ENCODE measurements at regions not wholly inside any gene's neighbourhood (a gene's known extent, or its start where the extent isn't known, plus 50 kb on each side); places are given as distances from the start of the nearest gene placed in this dataset.

GRCh38 chr11:32168924-32169323, 78.0 kb downstream of the RCN1 start:
- no peak for DNase-seq
- Histone ChIP-seq H3K4me3 (no peak overlapping the region), H3K36me3 (no peaks in the 10 kb centered on the region), H3K27ac (no peak overlapping the region), H3K4me1 (peaks cover 5 to 15% of the 10 kb centered on the region in 2 donors), H3K9me3 (no peaks in the 10 kb centered on the region), H3K27me3 (no peaks in the 10 kb centered on the region)
- no peak for TF ChIP-seq POLR2A (IDR thresholded peaks at IDR 0.05)
- TF ChIP-seq, protein P1, sequence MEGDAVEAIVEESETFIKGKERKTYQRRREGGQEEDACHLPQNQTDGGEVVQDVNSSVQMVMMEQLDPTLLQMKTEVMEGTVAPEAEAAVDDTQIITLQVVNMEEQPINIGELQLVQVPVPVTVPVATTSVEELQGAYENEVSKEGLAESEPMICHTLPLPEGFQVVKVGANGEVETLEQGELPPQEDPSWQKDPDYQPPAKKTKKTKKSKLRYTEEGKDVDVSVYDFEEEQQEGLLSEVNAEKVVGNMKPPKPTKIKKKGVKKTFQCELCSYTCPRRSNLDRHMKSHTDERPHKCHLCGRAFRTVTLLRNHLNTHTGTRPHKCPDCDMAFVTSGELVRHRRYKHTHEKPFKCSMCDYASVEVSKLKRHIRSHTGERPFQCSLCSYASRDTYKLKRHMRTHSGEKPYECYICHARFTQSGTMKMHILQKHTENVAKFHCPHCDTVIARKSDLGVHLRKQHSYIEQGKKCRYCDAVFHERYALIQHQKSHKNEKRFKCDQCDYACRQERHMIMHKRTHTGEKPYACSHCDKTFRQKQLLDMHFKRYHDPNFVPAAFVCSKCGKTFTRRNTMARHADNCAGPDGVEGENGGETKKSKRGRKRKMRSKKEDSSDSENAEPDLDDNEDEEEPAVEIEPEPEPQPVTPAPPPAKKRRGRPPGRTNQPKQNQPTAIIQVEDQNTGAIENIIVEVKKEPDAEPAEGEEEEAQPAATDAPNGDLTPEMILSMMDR (IDR thresholded peaks at IDR 0.05 in 4 of 5, conservative IDR thresholded peaks at IDR 0.05 in 1 of 5): no peak
- no peak for ATAC-seq
- in situ Hi-C loops (cut with MboI; ENCODE audit: low sequenced_read_pairs in 4 of 4) (no loop called here), intact Hi-C loops (cut with DNase I; ENCODE audit: low total_unique reads) (no loop called here)

DNA sequence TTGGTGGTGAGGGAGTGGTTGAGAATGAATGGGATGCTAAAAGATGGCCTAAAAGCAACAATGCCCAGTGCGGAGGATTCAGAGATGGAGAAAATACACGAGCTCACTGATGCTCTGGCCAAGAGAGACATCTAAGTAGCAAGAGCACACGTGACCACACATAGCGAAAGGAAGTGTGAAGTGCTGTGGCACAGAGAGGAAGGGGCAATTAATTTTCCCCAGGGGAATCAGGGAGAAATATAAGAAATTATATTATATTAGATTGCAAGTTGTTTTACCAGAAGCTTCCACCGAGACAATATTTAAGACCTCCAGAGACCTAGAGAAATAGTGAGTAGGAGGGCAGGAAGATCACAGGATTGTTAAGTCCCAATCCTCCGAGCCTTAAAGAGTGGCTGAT, 80.6 kb downstream of the RCN1 start:
- in situ Hi-C loops (cut with MboI; ENCODE audit: low sequenced_read_pairs in 4 of 4): loop anchor here (5.0 kb wide), 2 partner anchors 114 to 119 kb away; no protein-coding TSS in a partner anchor
- DNase-seq (no peak), ATAC-seq (no peak)
- intact Hi-C loops (cut with DNase I; ENCODE audit: low total_unique reads): no loop called here
- Histone ChIP-seq H3K27me3 (no peaks in the 10 kb centered on the region), H3K9me3 (no peaks in the 10 kb centered on the region), H3K4me1 (peaks cover 5 to 15% of the 10 kb centered on the region in 2 donors), H3K4me3 (no peak overlapping the region), H3K27ac (no peak overlapping the region), H3K36me3 (no peaks in the 10 kb centered on the region)
- TF ChIP-seq, protein P1 (IDR thresholded peaks at IDR 0.05 in 4 of 5, conservative IDR thresholded peaks at IDR 0.05 in 1 of 5): no peak
- TF ChIP-seq POLR2A (IDR thresholded peaks at IDR 0.05): no peak

DNA sequence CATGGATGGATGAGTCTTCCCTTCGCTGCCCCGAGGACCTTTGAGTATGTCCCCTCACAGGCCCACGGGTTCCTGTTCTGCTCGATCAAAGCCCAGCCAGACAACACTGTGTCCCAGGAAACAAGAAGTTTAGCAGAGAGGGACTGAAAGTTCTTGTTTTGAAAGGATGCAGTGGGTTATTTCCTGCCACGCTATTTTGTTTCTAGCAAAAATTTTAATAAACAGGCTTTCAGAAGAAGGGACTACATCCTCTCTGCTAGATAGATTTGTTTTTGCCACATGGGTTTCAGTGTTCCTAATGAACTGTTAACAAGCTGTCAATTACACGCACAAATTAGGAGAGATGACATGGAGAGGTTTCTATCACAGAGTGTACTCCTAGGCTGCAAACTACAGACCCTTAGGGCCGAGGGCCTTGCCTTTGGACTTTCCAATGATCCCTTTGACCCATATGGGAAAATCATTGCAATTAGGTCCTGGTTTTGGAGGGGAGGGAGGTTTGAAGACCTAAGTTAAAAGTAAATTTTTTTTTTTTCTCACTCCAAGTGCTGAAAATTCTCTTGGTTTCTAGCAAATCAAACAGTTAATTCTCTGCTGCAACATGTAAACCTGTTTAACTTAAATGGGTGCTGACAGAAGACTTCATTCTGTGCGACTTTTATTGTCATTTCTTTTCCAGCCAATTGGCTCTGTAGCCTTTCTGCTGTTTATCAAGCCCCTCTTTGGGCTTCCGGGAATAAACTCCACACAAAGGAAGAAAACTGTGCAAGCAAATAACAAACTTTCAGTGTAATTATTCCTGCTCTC, 81.4 kb downstream of the RCN1 start:
- intact Hi-C loops (cut with DNase I; ENCODE audit: low total_unique reads): no loop called here
- TF ChIP-seq, protein P1 (IDR thresholded peaks at IDR 0.05 in 4 of 5, conservative IDR thresholded peaks at IDR 0.05 in 1 of 5): no peak
- H3K36me3 ChIP-seq: no peaks in the 10 kb centered on the region
- H3K9me3 ChIP-seq: no peaks in the 10 kb centered on the region
- H3K27me3 ChIP-seq: no peaks in the 10 kb centered on the region
- ATAC-seq (no peak), DNase-seq (no peak)
- in situ Hi-C loops (cut with MboI; ENCODE audit: low sequenced_read_pairs in 4 of 4): loop anchor here (5.0 kb wide), 2 partner anchors 115 to 120 kb away; no protein-coding TSS in a partner anchor
- H3K27ac ChIP-seq: no peak overlapping the region
- H3K4me1 ChIP-seq: peaks cover 5 to 15% of the 10 kb centered on the region in 2 donors
- H3K4me3 ChIP-seq: peak overlapping the region in 3 of 4 donors; percentile 23 to 28 (median 27)

- no peaks in the 10 kb centered on the region for H3K36me3 ChIP-seq
- peak overlapping the region; percentile 23 to 33 (median 28) for H3K4me3 ChIP-seq
- H3K27me3 ChIP-seq: no peaks in the 10 kb centered on the region
- in situ Hi-C loops (cut with MboI; ENCODE audit: low sequenced_read_pairs in 4 of 4) (loop anchor here (5.0 kb wide), 2 partner anchors 116 to 121 kb away; no protein-coding TSS in a partner anchor), intact Hi-C loops (cut with DNase I; ENCODE audit: low total_unique reads) (no loop called here)
- H3K27ac ChIP-seq: no peak overlapping the region
- peak in 1 of 2 donors; percentile 24 for ATAC-seq
- H3K9me3 ChIP-seq: no peaks in the 10 kb centered on the region
- peak in 1 of 2 donors; percentile 13 for DNase-seq
- peaks cover 5 to 15% of the 10 kb centered on the region in 2 donors for H3K4me1 ChIP-seq
- TF ChIP-seq, protein P1 (IDR thresholded peaks at IDR 0.05 in 4 of 5, conservative IDR thresholded peaks at IDR 0.05 in 1 of 5): peak in 3 of 5 experiments; percentile 49 to 53 (median 51)
- no peak for TF ChIP-seq POLR2A (IDR thresholded peaks at IDR 0.05)
These were observed 82.3 kb downstream of the RCN1 start for GRCh38 chr11:32172848-32173834.

Data from gastrocnemius medialis (tissue), 4 donors.